ENCODE measurements at regions not wholly inside any gene's neighbourhood (a gene's known extent, or its start where the extent isn't known, plus 50 kb on each side); places are given as distances from the start of the nearest gene placed in this dataset.

GRCh38 chr2:6739547-6739946, 126.2 kb downstream of the CMPK2 start:
- no peak for DNase-seq (ENCODE audit: low spot score)

GRCh38 chr2:6741229-6741628, 124.5 kb downstream of the CMPK2 start:
- DNase-seq (ENCODE audit: low spot score): no peak

- no peak for DNase-seq (ENCODE audit: low spot score)
Measured at GRCh38 chr2:6744038-6744437, 121.7 kb downstream of the CMPK2 start.

GRCh38 chr2:6747433-6747832, 118.3 kb downstream of the CMPK2 start:
- no peak for DNase-seq (ENCODE audit: low spot score)

GRCh38 chr2:6748406-6749067, 117.2 kb downstream of the CMPK2 start:
- DNase-seq (ENCODE audit: low spot score): no peak

- DNase-seq (ENCODE audit: low spot score): no peak
Measured at GRCh38 chr2:6749962-6750361, 115.7 kb downstream of the CMPK2 start.

GRCh38 chr2:6750411-6751158, 115.1 kb downstream of the CMPK2 start:
- DNase-seq (ENCODE audit: low spot score): no peak

- DNase-seq (ENCODE audit: low spot score): no peak
Measured at GRCh38 chr2:6754419-6754818, 111.3 kb downstream of the CMPK2 start.

GRCh38 chr2:6755456-6755855, 110.3 kb downstream of the CMPK2 start:
- no peak for DNase-seq (ENCODE audit: low spot score)

- DNase-seq (ENCODE audit: low spot score): no peak
Measured at GRCh38 chr2:6757215-6757614, 108.5 kb downstream of the CMPK2 start.

- no peak for DNase-seq (ENCODE audit: low spot score)
Measured at GRCh38 chr2:6759689-6760088, 106.0 kb downstream of the CMPK2 start.

GRCh38 chr2:6760132-6760531, 105.6 kb downstream of the CMPK2 start:
- no peak for DNase-seq (ENCODE audit: low spot score)

- DNase-seq (ENCODE audit: low spot score): no peak
Measured at GRCh38 chr2:6764968-6765723, 100.6 kb downstream of the CMPK2 start.

- no peak for DNase-seq (ENCODE audit: low spot score)
Measured at GRCh38 chr2:6769346-6769745, 96.4 kb downstream of the CMPK2 start.

- DNase-seq (ENCODE audit: low spot score): no peak
Measured at GRCh38 chr2:6770006-6770405, 95.7 kb downstream of the CMPK2 start.

GRCh38 chr2:6771634-6772611, 93.8 kb downstream of the CMPK2 start:
- DNase-seq (ENCODE audit: low spot score): no peak

GRCh38 chr2:6773007-6773693, 92.6 kb downstream of the CMPK2 start:
- peak; percentile 52 for DNase-seq (ENCODE audit: low spot score)

GRCh38 chr2:6773694-6774044, 92.0 kb downstream of the CMPK2 start:
- no peak for DNase-seq (ENCODE audit: low spot score)

GRCh38 chr2:6776125-6776524, 89.6 kb downstream of the CMPK2 start:
- no peak for DNase-seq (ENCODE audit: low spot score)

GRCh38 chr2:6777626-6778025, 88.1 kb downstream of the CMPK2 start:
- no peak for DNase-seq (ENCODE audit: low spot score)

- no peak for DNase-seq (ENCODE audit: low spot score)
Measured at GRCh38 chr2:6780765-6781274, 84.9 kb downstream of the CMPK2 start.
